HepG2 (cell line): ENCODE measurements at regions not wholly inside any gene's neighbourhood (a gene's known extent, or its start where the extent isn't known, plus 50 kb on each side); places are given as distances from the start of the nearest gene placed in this dataset.

Experiments
- MED8 ChIP-seq: sonication (generic); formaldehyde crosslinking; IDR thresholded peaks from 2 replicates; pipeline ENCODE4 v1.8.1; 2023; ENCODE audit warnings: mild to moderate bottlenecking, missing genetic modification reagents; ENCODE audit not compliant: insufficient replicate concordance
- MTA3 ChIP-seq: sonication (generic); formaldehyde crosslinking; IDR thresholded peaks from 2 replicates; pipeline ENCODE4 v1.4.0; 2020; ENCODE audit warnings: missing genetic modification reagents
- TF ChIP-seq, protein P1 (sequence below): sonication (generic); formaldehyde crosslinking; IDR thresholded peaks from 2 replicates; pipeline ENCODE4 v1.5.0; 2020; ENCODE audit warnings: mild to moderate bottlenecking, missing genetic modification reagents, moderate library complexity
- TF ChIP-seq, protein P2 (sequence below): sonication (generic); formaldehyde crosslinking; IDR thresholded peaks from 2 replicates; pipeline ENCODE4 v1.8.1; 2023; ENCODE audit warnings: missing genetic modification reagents, inconsistent platforms, borderline replicate concordance

DNA sequence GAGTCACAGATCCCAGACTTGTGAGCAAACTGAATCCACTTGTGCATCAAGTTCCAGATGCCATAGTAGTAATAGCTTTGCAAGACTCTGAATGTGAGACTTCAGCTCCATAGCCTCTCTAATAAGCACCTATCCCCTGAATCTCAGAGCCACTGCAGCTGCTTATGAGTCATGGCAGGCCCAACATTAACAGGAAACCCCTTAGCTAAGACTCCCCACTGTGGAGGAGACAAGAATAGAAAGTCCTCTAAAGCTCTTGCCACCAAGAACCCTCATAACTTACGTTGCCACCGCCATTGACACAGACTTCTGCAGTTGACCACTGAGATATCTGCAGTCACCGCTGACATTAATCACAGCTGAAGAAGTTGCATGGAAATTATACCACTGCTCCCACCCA is 62.9 kb upstream of the PDE3A start:
- TF ChIP-seq, protein P1, sequence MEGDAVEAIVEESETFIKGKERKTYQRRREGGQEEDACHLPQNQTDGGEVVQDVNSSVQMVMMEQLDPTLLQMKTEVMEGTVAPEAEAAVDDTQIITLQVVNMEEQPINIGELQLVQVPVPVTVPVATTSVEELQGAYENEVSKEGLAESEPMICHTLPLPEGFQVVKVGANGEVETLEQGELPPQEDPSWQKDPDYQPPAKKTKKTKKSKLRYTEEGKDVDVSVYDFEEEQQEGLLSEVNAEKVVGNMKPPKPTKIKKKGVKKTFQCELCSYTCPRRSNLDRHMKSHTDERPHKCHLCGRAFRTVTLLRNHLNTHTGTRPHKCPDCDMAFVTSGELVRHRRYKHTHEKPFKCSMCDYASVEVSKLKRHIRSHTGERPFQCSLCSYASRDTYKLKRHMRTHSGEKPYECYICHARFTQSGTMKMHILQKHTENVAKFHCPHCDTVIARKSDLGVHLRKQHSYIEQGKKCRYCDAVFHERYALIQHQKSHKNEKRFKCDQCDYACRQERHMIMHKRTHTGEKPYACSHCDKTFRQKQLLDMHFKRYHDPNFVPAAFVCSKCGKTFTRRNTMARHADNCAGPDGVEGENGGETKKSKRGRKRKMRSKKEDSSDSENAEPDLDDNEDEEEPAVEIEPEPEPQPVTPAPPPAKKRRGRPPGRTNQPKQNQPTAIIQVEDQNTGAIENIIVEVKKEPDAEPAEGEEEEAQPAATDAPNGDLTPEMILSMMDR (CRISPR knock-in tag): no peak
- TF ChIP-seq, protein P2, sequence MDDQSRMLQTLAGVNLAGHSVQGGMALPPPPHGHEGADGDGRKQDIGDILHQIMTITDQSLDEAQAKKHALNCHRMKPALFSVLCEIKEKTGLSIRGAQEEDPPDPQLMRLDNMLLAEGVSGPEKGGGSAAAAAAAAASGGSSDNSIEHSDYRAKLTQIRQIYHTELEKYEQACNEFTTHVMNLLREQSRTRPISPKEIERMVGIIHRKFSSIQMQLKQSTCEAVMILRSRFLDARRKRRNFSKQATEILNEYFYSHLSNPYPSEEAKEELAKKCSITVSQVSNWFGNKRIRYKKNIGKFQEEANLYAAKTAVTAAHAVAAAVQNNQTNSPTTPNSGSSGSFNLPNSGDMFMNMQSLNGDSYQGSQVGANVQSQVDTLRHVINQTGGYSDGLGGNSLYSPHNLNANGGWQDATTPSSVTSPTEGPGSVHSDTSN (CRISPR knock-in tag): no peak
- no peak for TF ChIP-seq MED8 (CRISPR knock-in tag)
- TF ChIP-seq MTA3 (CRISPR knock-in tag): no peak
